HUES48 (cell line): ENCODE measurements at regions not wholly inside any gene's neighbourhood (a gene's known extent, or its start where the extent isn't known, plus 50 kb on each side); places are given as distances from the start of the nearest gene placed in this dataset.

Experiments
- H3K27ac ChIP-seq: one replicate; pipeline ENCODE4 v1.7.0; 2013; ENCODE audit warnings: low read depth, low read length, inconsistent platforms
- H3K27me3 ChIP-seq: 2 replicates; pipeline ENCODE4 v1.6.1; 2013; ENCODE audit warnings: mild to moderate bottlenecking, low read length; ENCODE audit not compliant: control insufficient read depth, insufficient read depth
- H3K36me3 ChIP-seq: 2 replicates; pipeline ENCODE4 v1.6.1; 2013; ENCODE audit warnings: low read length; ENCODE audit not compliant: control insufficient read depth, insufficient read depth
- H3K4me1 ChIP-seq: 2 replicates; pipeline ENCODE4 v1.6.1; 2013; ENCODE audit warnings: mild to moderate bottlenecking, low read length; ENCODE audit not compliant: control insufficient read depth, insufficient read depth
- H3K4me3 ChIP-seq: 2 replicates; pipeline ENCODE4 v1.5.1; 2013; ENCODE audit warnings: mild to moderate bottlenecking, low read depth, low read length
- H3K9ac ChIP-seq: 2 replicates; pipeline ENCODE4 v1.6.1; 2013; ENCODE audit warnings: mild to moderate bottlenecking, low read depth, low read length, moderate library complexity
- H3K9me3 ChIP-seq: 2 replicates; pipeline ENCODE4 v1.6.1; 2013; ENCODE audit warnings: low read length; ENCODE audit not compliant: control insufficient read depth, insufficient read depth

- Histone ChIP-seq H3K4me3 (no peak overlapping the region), H3K27ac (no peak overlapping the region), H3K36me3 (no peaks in the 10 kb centered on the region), H3K27me3 (no peaks in the 10 kb centered on the region), H3K4me1 (peaks cover 18% of the 10 kb centered on the region), H3K9me3 (no peaks in the 10 kb centered on the region), H3K9ac (no peak overlapping the region)
Observed at GRCh38 chr6:9504191-9504590, 910.7 kb downstream of the TFAP2A start.

GRCh38 chr6:9503111-9503761, 911.6 kb downstream of the TFAP2A start:
- no peak overlapping the region for H3K9ac ChIP-seq
- H3K27ac ChIP-seq, result peak overlapping the region; percentile 67

GRCh38 chr6:9499709-9500108, 915.2 kb downstream of the TFAP2A start:
- Histone ChIP-seq H3K36me3 (no peaks in the 10 kb centered on the region), H3K4me3 (no peak overlapping the region), H3K27me3 (no peaks in the 10 kb centered on the region), H3K9ac (no peak overlapping the region), H3K27ac (no peak overlapping the region), H3K9me3 (0 out of 2 replicates have a peak, but pooled peaks cover 4% of the 10 kb centered on the region), H3K4me1 (peaks cover 18% of the 10 kb centered on the region)

More at GRCh38 chr6:9503111-9503761, 911.6 kb downstream of the TFAP2A start:
- H3K9me3 ChIP-seq, result no peaks in the 10 kb centered on the region
- no peaks in the 10 kb centered on the region for H3K27me3 ChIP-seq
- no peaks in the 10 kb centered on the region for H3K36me3 ChIP-seq
- H3K4me3 ChIP-seq, result no peak overlapping the region
- peaks cover 18% of the 10 kb centered on the region for H3K4me1 ChIP-seq

GRCh38 chr6:9496837-9497236, 918.0 kb downstream of the TFAP2A start:
- Histone ChIP-seq H3K4me3 (no peak overlapping the region), H3K36me3 (no peaks in the 10 kb centered on the region), H3K9me3 (0 out of 2 replicates have a peak, but pooled peaks cover 4% of the 10 kb centered on the region), H3K27me3 (no peaks in the 10 kb centered on the region), H3K4me1 (no peaks in the 10 kb centered on the region), H3K9ac (no peak overlapping the region), H3K27ac (no peak overlapping the region)

- Histone ChIP-seq H3K4me1 (no peaks in the 10 kb centered on the region), H3K36me3 (no peaks in the 10 kb centered on the region), H3K27ac (no peak overlapping the region), H3K27me3 (no peaks in the 10 kb centered on the region), H3K4me3 (no peak overlapping the region), H3K9me3 (0 out of 2 replicates have a peak, but pooled peaks cover 4% of the 10 kb centered on the region), H3K9ac (no peak overlapping the region)
Observed at GRCh38 chr6:9494864-9495263, 920.0 kb downstream of the TFAP2A start.

GRCh38 chr6:9492790-9493189, 922.1 kb downstream of the TFAP2A start:
- Histone ChIP-seq H3K27me3 (no peaks in the 10 kb centered on the region), H3K9me3 (0 out of 2 replicates have a peak, but pooled peaks cover 4% of the 10 kb centered on the region), H3K27ac (no peak overlapping the region), H3K36me3 (no peaks in the 10 kb centered on the region), H3K4me3 (no peak overlapping the region), H3K4me1 (no peaks in the 10 kb centered on the region), H3K9ac (no peak overlapping the region)

- Histone ChIP-seq H3K27ac (no peak overlapping the region), H3K27me3 (no peaks in the 10 kb centered on the region), H3K9ac (no peak overlapping the region), H3K4me3 (no peak overlapping the region), H3K36me3 (no peaks in the 10 kb centered on the region), H3K4me1 (peaks cover 7% of the 10 kb centered on the region), H3K9me3 (no peaks in the 10 kb centered on the region)
Observed at GRCh38 chr6:9487128-9487527, 927.7 kb downstream of the TFAP2A start.

GRCh38 chr6:9485992-9486391, 928.9 kb downstream of the TFAP2A start:
- Histone ChIP-seq H3K27ac (no peak overlapping the region), H3K36me3 (no peaks in the 10 kb centered on the region), H3K9ac (no peak overlapping the region), H3K4me3 (no peak overlapping the region), H3K27me3 (no peaks in the 10 kb centered on the region), H3K9me3 (no peaks in the 10 kb centered on the region), H3K4me1 (peaks cover 18% of the 10 kb centered on the region)

- Histone ChIP-seq H3K4me3 (no peak overlapping the region), H3K9me3 (no peaks in the 10 kb centered on the region), H3K4me1 (peaks cover 30% of the 10 kb centered on the region), H3K27me3 (no peaks in the 10 kb centered on the region), H3K27ac (no peak overlapping the region), H3K36me3 (no peaks in the 10 kb centered on the region), H3K9ac (no peak overlapping the region)
Observed at GRCh38 chr6:9484686-9485085, 930.2 kb downstream of the TFAP2A start.

GRCh38 chr6:9484091-9484490, 930.8 kb downstream of the TFAP2A start:
- no peaks in the 10 kb centered on the region for H3K36me3 ChIP-seq
- H3K27me3 ChIP-seq, result no peaks in the 10 kb centered on the region
- no peak overlapping the region for H3K9ac ChIP-seq
- no peak overlapping the region for H3K4me3 ChIP-seq
- H3K27ac ChIP-seq, result no peak overlapping the region
- peaks cover 30% of the 10 kb centered on the region for H3K4me1 ChIP-seq
- no peaks in the 10 kb centered on the region for H3K9me3 ChIP-seq

- Histone ChIP-seq H3K27ac (peak overlapping the region; percentile 89), H3K4me1 (peaks cover 30% of the 10 kb centered on the region)
Observed at GRCh38 chr6:9482030-9482738, 932.7 kb downstream of the TFAP2A start.

More at GRCh38 chr6:9482030-9482738, 932.7 kb downstream of the TFAP2A start:
- Histone ChIP-seq H3K9ac (no peak overlapping the region), H3K36me3 (no peaks in the 10 kb centered on the region), H3K9me3 (no peaks in the 10 kb centered on the region), H3K4me3 (peak overlapping the region; percentile 6; the same call in 1 of the 2 replicates), H3K27me3 (no peaks in the 10 kb centered on the region)
